HG03378 (cell line): ENCODE measurements at regions not wholly inside any gene's neighbourhood (a gene's known extent, or its start where the extent isn't known, plus 50 kb on each side); places are given as distances from the start of the nearest gene placed in this dataset.

Experiments
- ATAC-seq: cut with Tn5 transposase; IDR thresholded peaks from one replicate; pipeline ENCODE4 v1.9.1; 2021; ENCODE audit warnings: mild to moderate bottlenecking, moderate library complexity; ENCODE audit not compliant: unreplicated experiment

- ATAC-seq, result no peak
These were observed 675.7 kb upstream of the FTMT start for GRCh38 chr5:121175986-121176385.

DNA sequence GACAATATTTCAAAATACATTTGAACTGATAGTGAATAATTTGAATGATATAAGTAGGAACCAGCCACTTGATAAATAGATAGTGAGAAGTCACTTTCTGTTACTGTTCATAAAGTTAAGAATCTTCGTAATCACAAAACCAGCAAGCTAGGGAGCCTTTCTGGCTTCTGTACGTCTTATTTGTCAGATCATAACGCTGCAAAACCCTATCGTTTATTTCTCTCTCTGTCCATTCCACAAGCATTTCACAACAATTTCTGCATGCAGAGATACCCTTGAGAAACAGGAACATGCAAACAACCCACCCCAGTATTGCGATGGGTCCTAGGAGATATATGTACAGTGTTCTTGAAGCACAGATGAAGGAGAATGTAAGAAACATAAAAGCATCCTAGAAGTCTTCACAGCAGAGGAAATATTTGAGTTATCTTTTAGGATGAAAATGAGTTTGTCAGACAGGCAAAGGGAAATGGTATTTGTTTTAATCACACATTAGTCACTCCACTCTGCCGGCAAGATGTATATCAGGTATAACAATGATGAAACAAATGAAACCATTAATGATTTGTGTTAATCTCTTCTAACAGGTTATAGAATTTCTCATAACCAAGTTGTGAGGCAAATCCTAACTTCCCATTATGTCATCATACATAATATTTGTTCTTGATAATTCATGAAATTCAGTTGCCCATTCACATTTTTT, 668.7 kb upstream of the FTMT start:
- ATAC-seq, result no peak

DNA sequence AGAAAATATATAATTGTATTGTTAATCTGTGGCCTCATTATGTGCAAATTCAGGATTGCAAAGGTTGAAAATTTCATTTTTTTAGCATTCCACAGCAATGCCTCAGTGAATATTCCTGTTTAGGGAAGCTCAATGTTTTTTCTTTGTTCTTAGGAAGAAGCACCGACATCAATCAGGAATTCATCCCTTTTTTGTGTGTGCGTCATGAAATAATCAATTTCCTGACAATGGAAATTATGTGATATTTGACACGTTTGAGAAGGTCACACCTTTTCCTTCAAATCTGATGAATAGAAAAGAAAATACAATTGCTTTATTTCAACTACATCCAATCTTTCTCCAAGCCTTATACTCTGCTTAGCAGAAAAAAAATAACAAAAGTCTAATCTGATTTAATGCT, 662.8 kb upstream of the FTMT start:
- no peak for ATAC-seq

DNA sequence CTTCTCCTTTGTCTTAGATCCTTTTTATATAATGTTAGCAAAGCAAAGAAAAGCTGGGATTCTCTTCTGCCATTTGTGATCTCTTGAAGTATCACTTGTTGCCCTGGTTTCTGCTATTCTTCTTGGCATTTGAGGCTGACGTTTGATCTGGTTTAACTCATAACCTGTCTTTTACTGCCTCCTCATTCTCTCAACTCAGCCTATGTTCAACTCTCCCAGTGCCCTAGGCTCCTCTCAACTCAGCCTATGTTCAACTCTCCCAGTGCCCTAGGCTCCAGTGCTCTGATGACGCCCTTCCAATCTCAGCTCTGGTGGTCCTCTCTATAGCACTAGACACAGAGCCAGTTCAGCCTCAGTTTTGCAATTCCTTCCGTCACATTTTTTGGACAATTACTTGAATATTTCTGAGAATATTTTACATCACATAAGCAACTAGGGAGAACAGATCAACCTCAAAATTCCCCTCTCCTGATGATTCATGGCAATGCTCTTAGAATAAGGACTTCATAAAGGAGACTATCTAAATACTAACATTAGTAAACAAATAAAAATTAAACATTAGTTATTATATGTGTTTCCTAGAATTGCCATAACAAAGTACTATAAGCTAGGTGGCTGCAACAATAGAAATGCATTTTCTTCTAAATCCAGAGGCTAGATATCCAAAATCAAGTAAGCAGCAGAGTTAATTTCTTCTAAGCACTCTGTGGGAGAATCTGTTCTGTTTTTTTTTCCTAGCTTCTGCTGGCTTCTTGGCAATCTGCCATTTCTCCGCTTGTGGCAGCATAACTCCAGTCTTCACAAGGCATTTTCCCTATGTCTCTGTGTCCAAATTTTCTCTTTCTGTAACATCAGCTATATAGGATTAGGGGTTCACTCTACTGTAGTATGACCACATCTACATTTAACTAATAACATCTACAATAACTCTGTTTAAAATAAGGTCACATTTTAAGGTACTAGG, 662.1 kb upstream of the FTMT start:
- no peak for ATAC-seq

- no peak for ATAC-seq
These were observed 652.3 kb upstream of the FTMT start for GRCh38 chr5:121199216-121199999.

- no peak for ATAC-seq
These were observed 633.6 kb upstream of the FTMT start for GRCh38 chr5:121218086-121218485.

DNA sequence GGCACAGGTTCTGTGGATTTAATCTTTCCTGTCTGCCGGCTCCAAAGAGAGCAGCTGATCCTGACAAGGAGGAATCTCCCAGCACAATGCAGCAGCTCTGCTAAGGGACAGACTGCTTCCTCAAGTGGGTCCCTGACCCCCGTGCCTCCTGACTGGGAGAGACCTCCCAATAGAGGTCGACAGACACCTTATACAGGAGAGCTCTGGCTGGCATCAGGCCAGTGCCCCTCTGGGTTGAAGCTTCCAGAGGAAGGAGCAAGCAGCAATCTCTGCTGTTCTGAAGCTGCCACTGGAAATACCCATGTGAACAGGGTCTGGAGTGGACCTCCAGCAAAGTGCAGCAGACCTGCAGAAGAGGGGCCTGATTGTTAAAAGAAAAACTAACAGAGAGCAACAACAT, 630.2 kb upstream of the FTMT start:
- no peak for ATAC-seq

- no peak for ATAC-seq
These were observed 624.9 kb upstream of the FTMT start for GRCh38 chr5:121226765-121227164.

- no peak for ATAC-seq
These were observed 611.7 kb upstream of the FTMT start for GRCh38 chr5:121239951-121240350.

DNA sequence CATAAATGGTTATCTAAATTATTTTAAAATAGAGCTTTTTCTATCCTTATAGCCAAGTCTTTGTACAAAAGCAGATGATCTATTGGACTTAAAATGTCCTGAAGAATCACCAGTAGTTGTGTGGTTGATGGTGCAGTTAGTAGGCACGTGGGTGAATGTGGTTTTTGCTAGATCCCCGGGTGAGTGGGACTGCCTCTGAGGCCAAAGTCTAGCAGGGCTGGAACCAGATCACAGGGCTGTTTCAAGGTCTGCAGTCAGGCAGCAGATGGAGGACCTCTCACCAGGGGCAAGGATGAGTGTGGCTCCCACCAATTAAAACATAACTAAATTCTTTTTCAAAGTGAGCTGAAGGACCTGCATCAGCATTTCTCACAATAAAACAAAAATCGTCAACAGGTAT, 604.7 kb upstream of the FTMT start:
- ATAC-seq, result no peak

DNA sequence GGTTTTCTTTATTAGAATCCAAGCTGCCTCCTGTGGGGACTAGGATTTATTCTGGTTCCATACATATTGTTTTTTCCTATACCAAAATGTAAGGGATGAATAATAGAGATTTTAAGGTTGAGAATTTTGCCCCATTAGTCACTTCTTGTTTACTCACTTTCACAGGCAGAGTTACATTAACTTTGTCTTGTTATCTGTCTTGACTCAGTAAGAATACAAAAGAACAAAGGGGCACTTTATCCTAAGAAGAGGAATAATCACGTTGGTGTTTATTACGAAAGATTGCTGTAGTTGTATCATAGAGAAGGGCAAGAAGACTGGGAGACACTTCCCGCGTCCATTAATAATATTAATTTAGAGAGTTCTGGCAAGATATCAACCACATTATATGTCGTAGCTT, 599.7 kb upstream of the FTMT start:
- ATAC-seq, result no peak

DNA sequence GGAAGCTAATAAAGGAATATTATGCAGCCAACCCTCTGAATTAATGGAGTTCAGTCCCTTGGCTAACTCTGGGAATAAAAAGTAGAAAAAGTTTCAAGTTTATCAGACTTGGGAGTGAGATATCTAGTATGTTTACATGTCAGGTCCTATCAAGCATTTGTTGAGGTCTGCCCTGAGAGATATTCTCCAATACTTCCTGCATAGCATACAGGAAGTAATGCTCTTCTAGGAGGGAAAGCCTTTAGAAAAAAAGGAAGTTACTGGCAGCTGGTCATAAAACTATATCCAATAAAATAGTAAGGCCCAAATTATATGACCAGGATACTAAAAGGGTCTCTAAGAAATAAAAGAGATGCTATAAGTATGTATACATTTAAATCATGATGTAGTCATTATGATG, 594.1 kb upstream of the FTMT start:
- ATAC-seq, result no peak

DNA sequence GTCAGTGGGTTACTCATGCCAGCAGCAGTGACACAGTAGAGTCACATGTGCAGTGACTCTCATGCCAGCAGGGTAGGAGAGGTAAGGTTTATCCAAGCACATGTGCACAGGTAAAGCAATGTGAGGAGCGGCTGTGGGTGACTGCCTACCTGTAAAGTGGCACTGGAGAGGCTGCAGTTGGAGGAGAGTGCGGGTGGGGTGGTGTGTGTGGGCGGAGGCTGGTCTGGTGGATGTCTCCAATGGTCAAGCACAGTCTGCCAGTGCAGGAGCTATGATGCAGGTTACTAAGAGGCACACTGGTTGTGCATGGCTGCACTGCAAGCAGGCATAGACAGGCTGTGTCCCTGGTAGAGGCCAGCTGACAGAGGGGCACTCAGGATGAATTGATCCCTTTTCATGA, 588.2 kb upstream of the FTMT start:
- ATAC-seq, result no peak

DNA sequence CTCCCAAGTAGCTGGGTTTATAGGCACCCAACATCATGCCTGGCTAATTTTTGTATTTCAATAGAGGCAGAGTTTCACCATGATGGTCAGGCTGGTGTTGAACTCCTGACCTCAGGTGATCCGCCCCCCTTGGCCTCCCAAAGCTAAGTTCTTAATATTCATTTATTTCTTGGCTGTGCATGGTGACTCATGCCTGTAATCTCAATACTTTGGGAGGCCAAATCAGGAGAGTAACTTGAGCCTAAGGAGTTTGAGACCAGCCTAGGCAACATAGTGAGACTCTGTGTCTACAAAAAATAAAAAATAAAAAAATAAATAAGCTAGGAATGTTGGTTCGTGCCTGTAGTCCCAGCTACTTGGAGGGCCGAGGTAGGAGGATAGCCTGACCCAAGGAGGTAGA, 587.1 kb upstream of the FTMT start:
- no peak for ATAC-seq

DNA sequence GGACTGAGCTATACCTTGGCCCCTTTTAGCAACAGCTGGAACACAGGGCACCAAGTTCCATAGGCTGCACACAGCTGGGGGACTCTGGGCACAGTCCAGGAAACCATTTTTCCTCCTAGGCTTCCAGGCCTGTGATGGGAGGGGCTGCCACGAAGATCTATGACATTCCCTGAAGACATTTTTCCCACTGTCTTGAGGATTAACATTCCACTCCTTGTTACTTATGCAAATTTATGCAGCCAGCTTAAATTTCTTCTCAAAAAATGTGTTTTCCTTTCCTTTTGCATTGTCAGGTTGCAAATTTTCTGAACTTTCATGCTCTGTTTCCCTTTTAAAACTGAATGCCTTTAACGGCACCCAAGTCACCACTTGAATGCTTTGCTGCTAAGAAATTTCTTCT, 580.1 kb upstream of the FTMT start:
- no peak for ATAC-seq

DNA sequence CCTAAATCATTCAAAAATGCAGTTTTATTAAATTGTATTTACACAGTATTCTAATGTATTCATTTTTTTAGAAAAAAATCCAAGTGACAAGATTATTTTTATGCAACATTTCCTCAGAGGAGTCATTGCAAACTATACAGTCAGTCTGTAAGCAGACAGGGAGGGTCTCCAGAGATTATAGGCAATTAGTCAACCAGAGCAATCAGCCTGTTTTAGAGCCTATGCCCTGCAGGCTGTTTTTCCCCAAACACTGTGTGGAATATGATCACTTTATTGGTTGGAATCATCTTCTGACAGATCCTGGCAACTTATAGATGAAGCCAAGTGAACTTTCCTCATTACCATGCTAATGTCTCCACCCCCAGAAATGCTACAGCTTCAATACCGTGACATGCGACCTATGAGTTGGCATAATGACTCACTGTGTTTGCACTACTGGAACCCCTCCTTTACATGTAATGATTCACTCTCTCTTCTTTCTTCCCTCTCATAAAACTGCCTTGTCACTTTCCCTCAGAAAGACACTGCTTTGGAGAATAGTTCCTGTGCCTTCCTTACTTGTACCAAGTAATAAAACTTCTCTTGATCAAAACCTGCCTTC, 577.7 kb upstream of the FTMT start:
- ATAC-seq, result no peak

DNA sequence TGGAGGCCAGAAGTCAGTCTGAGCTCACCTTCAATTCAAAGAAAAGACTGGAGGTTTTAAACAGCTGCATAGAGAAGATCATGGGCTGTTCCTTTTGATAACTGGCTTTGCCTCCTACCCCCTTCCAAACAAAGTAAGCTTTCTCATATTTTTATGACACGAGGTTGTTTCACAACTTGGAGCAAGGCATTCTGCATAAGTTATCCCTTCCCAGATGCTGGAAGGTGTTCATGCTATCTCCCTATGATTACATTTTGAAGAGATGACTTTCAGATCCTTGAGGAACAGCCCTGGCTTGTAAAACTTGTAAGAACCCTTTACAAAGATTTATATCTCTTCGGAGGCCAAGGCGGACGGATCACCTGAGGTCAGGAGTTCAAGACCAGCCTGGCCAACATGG, 571.9 kb upstream of the FTMT start:
- no peak for ATAC-seq

DNA sequence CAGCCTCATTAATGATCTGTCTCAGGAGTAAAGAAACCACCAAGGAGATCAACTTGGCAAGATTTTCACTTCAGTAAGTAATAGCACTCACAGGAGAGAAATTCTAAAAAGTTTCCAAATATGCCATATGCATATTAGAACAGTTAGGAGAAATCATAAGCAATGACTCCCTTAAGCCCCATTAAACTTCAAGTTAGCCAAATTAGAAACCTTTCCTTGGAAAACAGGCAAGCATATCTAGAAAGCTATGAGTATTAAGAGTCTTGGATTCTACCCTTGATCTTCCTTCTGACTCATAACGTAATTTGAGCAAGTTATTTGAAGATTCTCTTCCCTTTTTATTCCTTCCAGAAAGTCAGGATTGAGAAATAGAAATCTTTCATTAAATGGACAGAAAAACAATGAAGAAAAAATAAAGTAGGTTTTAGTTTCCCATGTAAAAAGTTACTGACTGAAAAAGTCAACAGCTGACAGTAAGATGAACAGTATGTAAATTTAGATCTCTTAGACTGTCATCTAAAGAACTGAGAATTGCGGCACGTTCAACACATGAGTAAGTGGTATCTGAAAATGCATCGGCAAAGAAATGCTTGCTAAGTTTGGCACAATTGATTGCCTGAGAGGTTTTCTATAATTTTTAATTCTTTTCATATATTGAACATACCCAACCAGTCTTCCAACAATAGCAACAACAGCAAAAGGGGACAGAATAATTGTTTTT, 565.7 kb upstream of the FTMT start:
- ATAC-seq, result no peak

DNA sequence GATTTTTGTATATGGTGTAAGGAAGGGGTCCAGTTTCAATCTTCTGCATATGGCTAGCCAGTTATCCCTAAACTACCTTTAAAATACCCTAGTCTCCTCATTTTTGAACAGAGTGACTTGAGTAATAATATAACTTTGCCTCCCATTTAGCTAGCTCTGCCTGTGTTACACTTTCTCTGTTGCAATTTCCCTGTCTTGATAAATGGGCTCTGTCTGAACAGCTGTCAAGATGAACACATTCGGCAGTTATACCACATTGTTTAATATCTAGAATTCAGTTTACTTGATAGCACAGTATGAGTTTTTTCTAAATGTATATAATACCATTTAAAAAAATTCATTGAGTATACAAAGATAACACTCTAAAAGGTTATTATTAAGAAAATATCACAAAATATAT, 562.9 kb upstream of the FTMT start:
- ATAC-seq, result no peak

DNA sequence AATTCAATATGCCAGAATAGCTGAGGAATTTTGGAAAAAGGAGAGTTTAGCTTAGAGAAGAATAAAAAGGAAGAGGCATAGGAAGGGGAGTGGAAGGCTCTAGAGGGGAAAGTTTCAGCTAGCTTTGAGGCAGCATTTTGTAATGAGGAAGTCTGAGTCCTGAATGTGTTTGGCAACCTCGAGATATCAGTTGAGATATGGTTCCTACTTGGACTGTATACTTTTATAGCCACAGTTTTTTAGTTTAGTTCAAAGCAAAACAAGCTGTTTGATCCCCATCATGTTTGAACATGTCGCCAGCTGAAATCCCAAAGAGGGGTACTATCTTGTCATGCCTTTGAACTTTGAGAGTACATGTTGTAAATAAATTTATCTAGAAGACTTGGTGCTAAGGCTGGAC, 559.0 kb upstream of the FTMT start:
- no peak for ATAC-seq
